Gastroesophageal sphincter (tissue), 4 donors: ENCODE measurements at regions not wholly inside any gene's neighbourhood (a gene's known extent, or its start where the extent isn't known, plus 50 kb on each side); places are given as distances from the start of the nearest gene placed in this dataset.
"Not testable (repeated sequence)": the region's sequence is repeated elsewhere in the genome, so short reads cannot be mapped to it uniquely, and the experiment has no call there.

Experiments used
- ATAC-seq: fragments of 150-250 bp; one replicate; pipeline ENCODE4 v1.9.1; 2016; ENCODE audit warnings: mild to moderate bottlenecking, moderate library complexity
- H3K27ac ChIP-seq, 4 donors: fragments of 200-600 bp; sonication (generic) in 3 of 4; 1 replicate in 3 of 4; 2 replicates in 1 of 4; pipeline ENCODE4 v1.5.1; 2016 to 2019
- H3K27me3 ChIP-seq: fragments of 200-600 bp; sonication (generic); one replicate; pipeline ENCODE4 v1.5.1; 2019
- H3K36me3 ChIP-seq, 2 donors: fragments of 200-600 bp; sonication (generic); one replicate each; pipeline ENCODE4 v1.5.1; 2019; ENCODE audit warnings: control low read depth in 1 of 2
- H3K4me1 ChIP-seq, 3 donors: fragments of 200-600 bp; sonication (generic); 1 replicate in 2 of 3; 2 replicates in 1 of 3; pipeline ENCODE4 v1.5.1; 2016 to 2019; ENCODE audit warnings: control low read depth in 2 of 3
- H3K4me3 ChIP-seq, 2 donors: fragments of 200-600 bp; sonication (generic); one replicate each; pipeline ENCODE4 v1.5.1; 2019; ENCODE audit warnings: mild to moderate bottlenecking in 1 of 2, moderate library complexity in 1 of 2
- H3K9me3 ChIP-seq, 3 donors: fragments of 200-600 bp; sonication (generic); one replicate each; pipeline ENCODE4 v1.5.1; 2017 to 2019; ENCODE audit warnings: control low read depth in 2 of 3
- CTCF ChIP-seq, 4 experiments: fragments of 200-600 bp in 2 of 4; fragments of 450-650 bp in 2 of 4; sonication (generic) in 1 of 4; IDR thresholded peaks; one replicate each; pipeline ENCODE4 v1.5.1; 2017 to 2019; ENCODE audit warnings: antibody characterized with exemption in 4 of 4, mild to moderate bottlenecking in 2 of 4, moderate library complexity in 2 of 4
- EP300 ChIP-seq: sonication (generic); formaldehyde crosslinking; IDR thresholded peaks from one replicate; pipeline ENCODE4 v1.6.1; 2017; ENCODE audit warnings: antibody characterized with exemption, mild to moderate bottlenecking
- POLR2A ChIP-seq, 2 donors: fragments of 450-650 bp; IDR thresholded peaks; one replicate each; pipeline ENCODE4 v1.6.1; 2017; ENCODE audit warnings: antibody characterized with exemption in 2 of 2, mild to moderate bottlenecking in 2 of 2, moderate library complexity in 1 of 2
- POLR2AphosphoS5 ChIP-seq: sonication (generic); formaldehyde crosslinking; IDR thresholded peaks from one replicate; pipeline ENCODE4 v1.6.1; 2017; ENCODE audit warnings: antibody characterized with exemption
- WGBS, 2 donors: methylation state at CpG; one replicate each; pipeline ENCODE4 v1.1.5; 2018; ENCODE audit warnings: low coverage in 1 of 2; 5-methylcytosine and 5-hydroxymethylcytosine counted together

GRCh38 chr15:84108728-84109127 is 126.8 kb upstream of the GOLGA6L4 start:
- Histone ChIP-seq H3K4me3 (no peak overlapping the region), H3K9me3 (no peaks in the 10 kb centered on the region), H3K4me1 (peaks cover 0 to 7% (median 4%) of the 10 kb centered on the region in 3 donors), H3K27me3 (no peaks in the 10 kb centered on the region), H3K36me3 (no peaks in the 10 kb centered on the region), H3K27ac (no peak overlapping the region)
- no peak for ATAC-seq
- TF ChIP-seq POLR2A (IDR thresholded peaks at IDR 0.05) (no peak), POLR2AphosphoS5 (no peak), EP300 (no peak)
- 60 to 75% methylated on average over 2 of the region's 2 CpGs for WGBS, 2 donors

- no peak overlapping the region for H3K27ac ChIP-seq
- no peaks in the 10 kb centered on the region for H3K9me3 ChIP-seq
- no peak for ATAC-seq
- peaks cover 0 to 7% (median 4%) of the 10 kb centered on the region in 3 donors for H3K4me1 ChIP-seq
- 32 to 44% methylated on average over 2 of the region's 2 CpGs for WGBS, 2 donors
- H3K36me3 ChIP-seq, result no peaks in the 10 kb centered on the region
- no peaks in the 10 kb centered on the region for H3K27me3 ChIP-seq
- TF ChIP-seq POLR2A (IDR thresholded peaks at IDR 0.05) (no peak), EP300 (no peak), POLR2AphosphoS5 (no peak), CTCF (IDR thresholded peaks at IDR 0.05) (no peak)
- no peak overlapping the region for H3K4me3 ChIP-seq
These were observed 124.0 kb upstream of the GOLGA6L4 start for GRCh38 chr15:84111575-84111974.

- Histone ChIP-seq H3K27ac (no peak overlapping the region), H3K9me3 (no peaks in the 10 kb centered on the region), H3K4me1 (peaks cover 0 to 7% (median 4%) of the 10 kb centered on the region in 3 donors), H3K27me3 (no peaks in the 10 kb centered on the region), H3K4me3 (no peak overlapping the region), H3K36me3 (no peaks in the 10 kb centered on the region)
- no peak for ATAC-seq
- TF ChIP-seq EP300, result no peak
- no peak for TF ChIP-seq CTCF (IDR thresholded peaks at IDR 0.05)
- TF ChIP-seq POLR2AphosphoS5, result no peak
- TF ChIP-seq POLR2A (IDR thresholded peaks at IDR 0.05), result no peak
These were observed 123.5 kb upstream of the GOLGA6L4 start for GRCh38 chr15:84112025-84112424.

- 92 to 95% methylated on average over 5 of the region's 5 CpGs for WGBS, 2 donors
These were observed 121.7 kb upstream of the GOLGA6L4 start for GRCh38 chr15:84113919-84114318.

GRCh38 chr15:84114680-84115079 is 120.9 kb upstream of the GOLGA6L4 start:
- not testable (repeated sequence) for H3K9me3 ChIP-seq, H3K27ac ChIP-seq, H3K4me3 ChIP-seq, H3K36me3 ChIP-seq, H3K4me1 ChIP-seq, H3K27me3 ChIP-seq, ATAC-seq
- 96 to 100% methylated on average over 1 to 3 of the region's 7 CpGs for WGBS, 2 donors

More at GRCh38 chr15:84113919-84114318, 121.7 kb upstream of the GOLGA6L4 start:
- no peak overlapping the region for H3K27ac ChIP-seq
- peaks cover 0 to 7% (median 4%) of the 10 kb centered on the region in 3 donors for H3K4me1 ChIP-seq
- H3K4me3 ChIP-seq, result no peak overlapping the region
- no peak for ATAC-seq
- H3K36me3 ChIP-seq, result no peaks in the 10 kb centered on the region
- H3K9me3 ChIP-seq, result no peaks in the 10 kb centered on the region
- H3K27me3 ChIP-seq, result no peaks in the 10 kb centered on the region
- no peak for TF ChIP-seq POLR2AphosphoS5
- no peak for TF ChIP-seq POLR2A (IDR thresholded peaks at IDR 0.05)

- H3K36me3 ChIP-seq, result not testable (repeated sequence)
These were observed 116.2 kb upstream of the GOLGA6L4 start for GRCh38 chr15:84119351-84119750.

GRCh38 chr15:84120903-84121302 is 114.7 kb upstream of the GOLGA6L4 start:
- H3K27me3 ChIP-seq, H3K36me3 ChIP-seq, H3K27ac ChIP-seq, H3K9me3 ChIP-seq, H3K4me3 ChIP-seq, ATAC-seq, H3K4me1 ChIP-seq: not testable (repeated sequence)
- 20 to 37% methylated on average over 1 to 3 of the region's 4 CpGs for WGBS, 2 donors

More at GRCh38 chr15:84119351-84119750, 116.2 kb upstream of the GOLGA6L4 start:
- not testable (repeated sequence) for ATAC-seq, H3K4me3 ChIP-seq, H3K9me3 ChIP-seq, H3K27ac ChIP-seq, H3K27me3 ChIP-seq, H3K4me1 ChIP-seq
- 17% methylated on average over 1 of the region's 1 CpG; no CpG with 5 or more reads in 1 of the 2 donors for WGBS, 2 donors

- not testable (repeated sequence) for H3K4me3 ChIP-seq, H3K9me3 ChIP-seq, ATAC-seq, H3K27me3 ChIP-seq, H3K36me3 ChIP-seq, H3K27ac ChIP-seq
- H3K4me1 ChIP-seq, result peaks cover 0 to 23% (median 0%) of the 10 kb centered on the region in 3 donors
- WGBS, 2 donors, result 39 to 64% methylated on average over 2 of the region's 2 CpGs
These were observed 106.9 kb upstream of the GOLGA6L4 start for GRCh38 chr15:84128706-84129105.

- H3K27ac ChIP-seq, H3K9me3 ChIP-seq, H3K4me3 ChIP-seq, ATAC-seq, H3K27me3 ChIP-seq, H3K36me3 ChIP-seq: not testable (repeated sequence)
- peaks cover 0 to 23% (median 0%) of the 10 kb centered on the region in 3 donors for H3K4me1 ChIP-seq
- 24 to 78% methylated on average over 4 to 7 of the region's 9 CpGs for WGBS, 2 donors
These were observed 105.3 kb upstream of the GOLGA6L4 start for GRCh38 chr15:84130098-84130831.

GRCh38 chr15:84135931-84136456 is 99.6 kb upstream of the GOLGA6L4 start:
- ATAC-seq, H3K27ac ChIP-seq, H3K9me3 ChIP-seq, H3K4me3 ChIP-seq, H3K27me3 ChIP-seq, H3K4me1 ChIP-seq, H3K36me3 ChIP-seq: not testable (repeated sequence)
- 82 to 92% methylated on average over 1 of the region's 3 CpGs for WGBS, 2 donors
